CD4-positive, alpha-beta memory T cell (primary cell): ENCODE measurements at regions not wholly inside any gene's neighbourhood (a gene's known extent, or its start where the extent isn't known, plus 50 kb on each side); places are given as distances from the start of the nearest gene placed in this dataset.
A peak's percentile ranks its signal among the peaks of the same experiment; 100 is the strongest.

Experiments used
- CTCF ChIA-PET: fragments of 350-600 bp; sonication (Branson Sonifier 250); formaldehyde crosslinking; loops from one replicate; lab custom pipeline; 2021; ENCODE audit warnings: inconsistent platforms; ENCODE audit not compliant: partially characterized antibody; lab: Charles Lee
- POLR2A ChIA-PET: fragments of 350-600 bp; sonication (Branson Sonifier 250); formaldehyde crosslinking; loops from one replicate; lab custom pipeline; 2021; ENCODE audit not compliant: partially characterized antibody; lab: Charles Lee
- DNase-seq, 5 donors: peaks; one replicate each; pipeline versions ENCODE4 v3.0.0 to v3.0.0-alpha.2; 2020 to 2022; ENCODE audit warnings: mixed read lengths in 1 of 5
- H3K27ac ChIP-seq: one replicate; pipeline ENCODE4 v1.7.0; 2013; ENCODE audit warnings: low read depth, low read length
- H3K27me3 ChIP-seq: 2 replicates; pipeline ENCODE4 v1.7.0; 2013; ENCODE audit warnings: mild to moderate bottlenecking, low read length, moderate library complexity; ENCODE audit not compliant: insufficient read depth
- H3K36me3 ChIP-seq: 2 replicates; pipeline ENCODE4 v1.7.0; 2013; ENCODE audit warnings: mild to moderate bottlenecking, low read length, moderate library complexity; ENCODE audit not compliant: insufficient read depth
- H3K4me1 ChIP-seq: 2 replicates; pipeline ENCODE4 v1.7.0; 2013; ENCODE audit warnings: mild to moderate bottlenecking, low read length, moderate library complexity; ENCODE audit not compliant: insufficient read depth
- H3K4me3 ChIP-seq, 2 donors: one replicate each; pipeline ENCODE4 v1.7.0; 2013; ENCODE audit warnings: low read length in 2 of 2, mild to moderate bottlenecking in 1 of 2
- H3K9me3 ChIP-seq, 2 donors: one replicate each; pipeline ENCODE4 v1.7.0; 2013; ENCODE audit warnings: low read length in 2 of 2, control low read depth in 1 of 2; ENCODE audit not compliant: control insufficient read depth in 1 of 2
- H3K27ac Mint-ChIP-seq, 7 donors: one replicate each; pipeline ENCODE4 v1.8.0; 2020 to 2021; ENCODE audit warnings: mixed read lengths in 7 of 7, mild to moderate bottlenecking in 6 of 7, inconsistent platforms in 3 of 7, moderate library complexity in 3 of 7
- H3K27me3 Mint-ChIP-seq, 2 donors: one replicate each; pipeline ENCODE4 v1.8.0; 2020 to 2021; ENCODE audit warnings: mixed read lengths in 2 of 2
- H3K36me3 Mint-ChIP-seq, 2 donors: one replicate each; pipeline ENCODE4 v1.8.0; 2020 to 2021; ENCODE audit warnings: mixed read lengths in 2 of 2, inconsistent platforms in 1 of 2, mild to moderate bottlenecking in 1 of 2
- H3K4me1 Mint-ChIP-seq, 4 donors: one replicate each; pipeline ENCODE4 v1.8.0; 2020 to 2021; ENCODE audit warnings: mixed read lengths in 4 of 4, mild to moderate bottlenecking in 1 of 4
- H3K4me3 Mint-ChIP-seq, 8 donors: one replicate each; pipeline ENCODE4 v1.8.0; 2020 to 2021; ENCODE audit warnings: mixed read lengths in 8 of 8, mild to moderate bottlenecking in 7 of 8, moderate library complexity in 6 of 8, inconsistent platforms in 3 of 8
- H3K9me3 Mint-ChIP-seq, 8 donors: one replicate each; pipeline ENCODE4 v1.8.0; 2020 to 2021; ENCODE audit warnings: mixed read lengths in 8 of 8, mild to moderate bottlenecking in 5 of 8, inconsistent platforms in 3 of 8, moderate library complexity in 1 of 8
- intact Hi-C: fragments of 100-400 bp; cut with micrococcal nuclease; formaldehyde crosslinking; loops from one replicate; pipeline ENCODE4 v1.15.1; 2023

GRCh38 chr11:25436326-25436725, 895.6 kb upstream of the ANO3 start:
- no peak for DNase-seq
- Histone ChIP-seq H3K4me3 (no peak overlapping the region), H3K27ac (no peak overlapping the region), H3K9me3 (no peaks in the 10 kb centered on the region), H3K27me3 (no peaks in the 10 kb centered on the region), H3K4me1 (no peaks in the 10 kb centered on the region), H3K36me3 (no peaks in the 10 kb centered on the region)
- intact Hi-C loops: no loop called here
- H3K27ac Mint-ChIP-seq: no peak overlapping the region
- H3K36me3 Mint-ChIP-seq: no peaks in the 10 kb centered on the region
- ChIA-PET POLR2A (no interaction called here), CTCF (no interaction called here)
- no peaks in the 10 kb centered on the region for H3K4me1 Mint-ChIP-seq
- no peak overlapping the region for H3K4me3 Mint-ChIP-seq
- peaks cover 0 to 23% (median 14%) of the 10 kb centered on the region in 8 donors for H3K9me3 Mint-ChIP-seq
- H3K27me3 Mint-ChIP-seq: no peaks in the 10 kb centered on the region

GRCh38 chr11:25441421-25441820, 890.5 kb upstream of the ANO3 start:
- intact Hi-C loops: no loop called here
- no peak overlapping the region for H3K4me3 Mint-ChIP-seq

GRCh38 chr11:25449091-25449490, 882.8 kb upstream of the ANO3 start:
- Mint-ChIP-seq H3K36me3 (no peaks in the 10 kb centered on the region), H3K4me3 (no peak overlapping the region), H3K27me3 (no peaks in the 10 kb centered on the region), H3K4me1 (no peaks in the 10 kb centered on the region), H3K9me3 (peaks cover 0 to 26% (median 8%) of the 10 kb centered on the region in 8 donors), H3K27ac (no peak overlapping the region)
- Histone ChIP-seq H3K27me3 (no peaks in the 10 kb centered on the region), H3K4me3 (no peak overlapping the region), H3K4me1 (no peaks in the 10 kb centered on the region), H3K27ac (no peak overlapping the region), H3K9me3 (no peaks in the 10 kb centered on the region), H3K36me3 (no peaks in the 10 kb centered on the region)
- DNase-seq: no peak
- ChIA-PET CTCF (no interaction called here), POLR2A (no interaction called here)
- intact Hi-C loops: no loop called here

More at GRCh38 chr11:25441421-25441820, 890.5 kb upstream of the ANO3 start:
- no peaks in the 10 kb centered on the region for H3K36me3 ChIP-seq
- ChIA-PET CTCF (no interaction called here), POLR2A (no interaction called here)
- no peaks in the 10 kb centered on the region for H3K27me3 ChIP-seq
- no peak overlapping the region for H3K27ac Mint-ChIP-seq
- H3K27ac ChIP-seq: no peak overlapping the region
- peaks cover 0 to 18% (median 13%) of the 10 kb centered on the region in 8 donors for H3K9me3 Mint-ChIP-seq
- H3K4me1 Mint-ChIP-seq: no peaks in the 10 kb centered on the region
- H3K27me3 Mint-ChIP-seq: no peaks in the 10 kb centered on the region
- no peak for DNase-seq
- H3K4me3 ChIP-seq: no peak overlapping the region
- H3K9me3 ChIP-seq: no peaks in the 10 kb centered on the region
- H3K4me1 ChIP-seq: no peaks in the 10 kb centered on the region
- H3K36me3 Mint-ChIP-seq: no peaks in the 10 kb centered on the region

GRCh38 chr11:25453471-25453870, 878.5 kb upstream of the ANO3 start:
- Histone ChIP-seq H3K4me1 (no peaks in the 10 kb centered on the region), H3K27ac (no peak overlapping the region), H3K9me3 (no peaks in the 10 kb centered on the region), H3K4me3 (no peak overlapping the region), H3K36me3 (no peaks in the 10 kb centered on the region), H3K27me3 (no peaks in the 10 kb centered on the region)
- intact Hi-C loops: no loop called here
- Mint-ChIP-seq H3K4me1 (no peaks in the 10 kb centered on the region), H3K27ac (no peak overlapping the region), H3K4me3 (no peak overlapping the region), H3K36me3 (no peaks in the 10 kb centered on the region), H3K9me3 (peaks cover 1 to 24% (median 6%) of the 10 kb centered on the region in 8 donors), H3K27me3 (no peaks in the 10 kb centered on the region)
- ChIA-PET POLR2A (no interaction called here), CTCF (no interaction called here)
- no peak for DNase-seq

GRCh38 chr11:25456211-25456610, 875.7 kb upstream of the ANO3 start:
- POLR2A ChIA-PET: no interaction called here

GRCh38 chr11:25483915-25484635, 847.9 kb upstream of the ANO3 start:
- Mint-ChIP-seq H3K4me1 (no peaks in the 10 kb centered on the region), H3K27me3 (no peaks in the 10 kb centered on the region), H3K4me3 (no peak overlapping the region), H3K36me3 (no peaks in the 10 kb centered on the region), H3K27ac (peak overlapping the region in 1 of 7 donors; percentile 35), H3K9me3 (peaks cover 0 to 9% (median 5%) of the 10 kb centered on the region in 8 donors)
- Histone ChIP-seq H3K4me1 (no peaks in the 10 kb centered on the region), H3K27ac (no peak overlapping the region), H3K36me3 (no peaks in the 10 kb centered on the region), H3K27me3 (no peaks in the 10 kb centered on the region), H3K4me3 (no peak overlapping the region), H3K9me3 (no peaks in the 10 kb centered on the region)
- ChIA-PET POLR2A (no interaction called here), CTCF (interaction anchor here (1.0 kb wide), 1 partner anchor 9 kb away, joined by 3 read pairs; no protein-coding TSS in a partner anchor)
- DNase-seq: no peak
- intact Hi-C loops: no loop called here

More at GRCh38 chr11:25456211-25456610, 875.7 kb upstream of the ANO3 start:
- intact Hi-C loops: no loop called here
- H3K4me1 ChIP-seq: no peaks in the 10 kb centered on the region
- no peaks in the 10 kb centered on the region for H3K9me3 ChIP-seq
- H3K27ac ChIP-seq: no peak overlapping the region
- Mint-ChIP-seq H3K9me3 (peaks cover 2 to 26% (median 8%) of the 10 kb centered on the region in 8 donors), H3K36me3 (no peaks in the 10 kb centered on the region), H3K4me3 (no peak overlapping the region), H3K27ac (no peak overlapping the region), H3K27me3 (no peaks in the 10 kb centered on the region), H3K4me1 (no peaks in the 10 kb centered on the region)
- no peak overlapping the region for H3K4me3 ChIP-seq
- CTCF ChIA-PET: no interaction called here
- no peaks in the 10 kb centered on the region for H3K36me3 ChIP-seq
- no peaks in the 10 kb centered on the region for H3K27me3 ChIP-seq
- no peak for DNase-seq

GRCh38 chr11:25485315-25485714, 846.6 kb upstream of the ANO3 start:
- intact Hi-C loops: no loop called here
- Mint-ChIP-seq H3K4me1 (no peaks in the 10 kb centered on the region), H3K9me3 (peaks cover 0 to 13% (median 4%) of the 10 kb centered on the region in 8 donors), H3K36me3 (no peaks in the 10 kb centered on the region), H3K27ac (no peak overlapping the region), H3K4me3 (no peak overlapping the region), H3K27me3 (no peaks in the 10 kb centered on the region)
- CTCF ChIA-PET: no interaction called here
- POLR2A ChIA-PET: no interaction called here
- Histone ChIP-seq H3K36me3 (no peaks in the 10 kb centered on the region), H3K4me3 (no peak overlapping the region), H3K4me1 (no peaks in the 10 kb centered on the region), H3K27me3 (no peaks in the 10 kb centered on the region), H3K27ac (no peak overlapping the region), H3K9me3 (no peaks in the 10 kb centered on the region)
- DNase-seq: no peak
